B cell (primary cell): ENCODE measurements at regions not wholly inside any gene's neighbourhood (a gene's known extent, or its start where the extent isn't known, plus 50 kb on each side); places are given as distances from the start of the nearest gene placed in this dataset.

Source experiments
- ATAC-seq: fragments of 200-7000 bp; cut with Tn5 transposase; one replicate; pipeline ENCODE4 v1.10.0; 2021; ENCODE audit warnings: low read depth, mild to moderate bottlenecking, moderate number of reproducible peaks, moderate library complexity
- CTCF ChIA-PET: fragments of 350-600 bp; sonication (Branson Sonifier 250); formaldehyde crosslinking; loops from one replicate; lab custom pipeline; 2021; ENCODE audit warnings: antibody characterized with exemption, inconsistent platforms; lab: Charles Lee
- POLR2A ChIA-PET: fragments of 350-600 bp; sonication (Branson Sonifier 250); formaldehyde crosslinking; loops from one replicate; lab custom pipeline; 2021; ENCODE audit warnings: antibody characterized with exemption; lab: Charles Lee
- DNase-seq: peaks from one replicate; pipeline ENCODE4 v3.0.0; 2013
- H2AFZ ChIP-seq: 2 replicates; pipeline ENCODE4 v1.6.1; 2012; ENCODE audit warnings: mild to moderate bottlenecking, low read depth, low read length; ENCODE audit not compliant: insufficient read depth, poor library complexity, severe bottlenecking
- H3K27ac ChIP-seq, 2 donors: 1 replicate in 1 of 2; 2 replicates in 1 of 2; pipeline ENCODE4 v1.5.1; 2012 to 2013; ENCODE audit warnings: low read length in 2 of 2, mild to moderate bottlenecking in 2 of 2, moderate library complexity in 1 of 2
- H3K27me3 ChIP-seq, 4 experiments: fragments of 200-600 bp in 1 of 4; sonication (generic) in 1 of 4; replicated peaks in 1 of 4; 1 replicate in 2 of 4; 2 replicates in 2 of 4; pipeline versions ENCODE4 v1.6.1 to v1.7.0; 2013 to 2016; ENCODE audit warnings: low read length in 3 of 4, mild to moderate bottlenecking in 2 of 4, mixed read lengths in 1 of 4, moderate library complexity in 1 of 4; ENCODE audit not compliant: insufficient read depth in 4 of 4, control insufficient read depth in 3 of 4; ENCODE audit errors: control extremely low read depth in 1 of 4
- H3K36me3 ChIP-seq, 2 experiments: replicated peaks in 1 of 2; 1 replicate in 1 of 2; 2 replicates in 1 of 2; pipeline versions ENCODE4 v1.6.1 to v1.7.1; 2013; ENCODE audit warnings: low read length in 1 of 2; ENCODE audit not compliant: insufficient read depth in 2 of 2, control insufficient read depth in 1 of 2; ENCODE audit errors: control extremely low read depth in 1 of 2, extremely low read depth in 1 of 2
- H3K4me1 ChIP-seq, 2 donors: fragments of 200-600 bp in 1 of 2; sonication (generic) in 1 of 2; 1 replicate in 1 of 2; 2 replicates in 1 of 2; pipeline versions ENCODE4 v1.5.1 to v1.6.1; 2013 to 2017; ENCODE audit warnings: low read length in 2 of 2; ENCODE audit not compliant: control insufficient read depth in 2 of 2, insufficient read depth in 2 of 2
- H3K4me2 ChIP-seq: replicated peaks from 2 replicates; pipeline ENCODE3; 2012; ENCODE audit warnings: mild to moderate bottlenecking, low read depth, low read length; ENCODE audit not compliant: poor library complexity, severe bottlenecking
- H3K4me3 ChIP-seq, 5 experiments: fragments of 200-600 bp in 1 of 5; sonication (generic) in 1 of 5; 1 replicate in 3 of 5; 2 replicates in 2 of 5; pipeline versions ENCODE4 v1.5.1 to v1.7.0; 2011 to 2016; ENCODE audit warnings: low read length in 4 of 5, mild to moderate bottlenecking in 4 of 5, low read depth in 2 of 5, control low read depth in 1 of 5, moderate library complexity in 1 of 5; ENCODE audit not compliant: insufficient read depth in 1 of 5; ENCODE audit errors: control extremely low read depth in 1 of 5, extremely low read depth in 1 of 5
- H3K79me2 ChIP-seq: fragments of 200-600 bp; sonication (generic); one replicate; pipeline ENCODE4 v1.6.0; 2016; ENCODE audit warnings: low read length; ENCODE audit not compliant: control insufficient read depth, insufficient read depth
- H3K9ac ChIP-seq: fragments of 200-600 bp; sonication (generic); 2 replicates; pipeline ENCODE4 v1.6.1; 2017; ENCODE audit warnings: mild to moderate bottlenecking, low read length, moderate library complexity
- H3K9me3 ChIP-seq, 3 donors: one replicate each; pipeline versions ENCODE4 v1.6.1 to v1.7.1; 2013; ENCODE audit warnings: low read length in 2 of 3; ENCODE audit not compliant: control insufficient read depth in 2 of 3, insufficient read depth in 1 of 3; ENCODE audit errors: control extremely low read depth in 1 of 3
- H4K20me1 ChIP-seq: 2 replicates; pipeline ENCODE4 v1.6.0; 2012; ENCODE audit warnings: mild to moderate bottlenecking, low read length; ENCODE audit not compliant: insufficient read depth, control insufficient read depth, poor library complexity, severe bottlenecking
- H3K27ac Mint-ChIP-seq: one replicate; pipeline ENCODE4 v1.8.0; 2021; ENCODE audit warnings: mixed read lengths
- H3K27me3 Mint-ChIP-seq: one replicate; pipeline ENCODE4 v1.8.0; 2021; ENCODE audit warnings: mixed read lengths
- H3K4me1 Mint-ChIP-seq: one replicate; pipeline ENCODE4 v1.8.0; 2021; ENCODE audit warnings: mixed read lengths
- H3K4me3 Mint-ChIP-seq: one replicate; pipeline ENCODE4 v1.8.0; 2021; ENCODE audit warnings: mixed read lengths
- H3K9me3 Mint-ChIP-seq: one replicate; pipeline ENCODE4 v1.8.0; 2022; ENCODE audit warnings: mixed read lengths; ENCODE audit not compliant: insufficient read depth
- EZH2 ChIP-seq: IDR thresholded peaks from 2 replicates; pipeline ENCODE4 v1.6.1; 2012; ENCODE audit warnings: borderline replicate concordance, low read depth, mild to moderate bottlenecking, moderate library complexity, low read length; ENCODE audit not compliant: insufficient read depth, poor library complexity, severe bottlenecking
- WGBS: methylation state at CpG from one replicate; pipeline ENCODE4 v1.1.5; 2013; ENCODE audit warnings: missing lambda C conversion rate; ENCODE audit not compliant: insufficient coverage; 5-methylcytosine and 5-hydroxymethylcytosine counted together
- intact Hi-C: fragments of 100-400 bp; cut with micrococcal nuclease; formaldehyde crosslinking; loops from one replicate; pipeline ENCODE4 v1.10.0; 2022

DNA sequence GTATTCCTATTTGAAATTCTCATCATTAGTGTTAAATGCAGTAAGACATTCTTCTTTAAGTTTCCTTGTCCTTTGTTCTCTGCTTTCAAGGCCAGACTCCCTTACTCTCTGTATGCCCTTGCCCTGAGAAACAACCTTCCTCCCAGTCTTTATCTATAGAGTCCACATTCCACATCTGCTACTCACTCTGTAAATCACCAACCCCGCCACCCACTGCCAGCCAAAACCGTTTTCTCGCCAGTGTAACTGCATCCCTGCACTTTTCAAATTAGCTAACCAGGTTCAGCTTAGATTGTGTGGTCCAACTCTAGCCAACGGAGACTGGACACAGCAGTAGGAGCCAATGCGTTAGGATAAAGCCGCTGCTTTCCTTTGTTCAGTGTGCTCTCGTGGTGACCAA, 402.4 kb upstream of the PDZRN3 start:
- H3K4me1 Mint-ChIP-seq: no peaks in the 10 kb centered on the region
- Histone ChIP-seq H3K4me1 (no peaks in the 10 kb centered on the region), H3K27me3 (no peaks in the 10 kb centered on the region), H4K20me1 (no peaks in the 10 kb centered on the region), H3K36me3 (no peaks in the 10 kb centered on the region), H2AFZ (no peak overlapping the region), H3K79me2 (no peaks in the 10 kb centered on the region), H3K9me3 (peaks cover 0 to 3% (median 1%) of the 10 kb centered on the region in 3 donors), H3K4me3 (no peak overlapping the region), H3K4me2 (no peak overlapping the region), H3K27ac (no peak overlapping the region), H3K9ac (no peak overlapping the region)
- H3K27me3 Mint-ChIP-seq: no peaks in the 10 kb centered on the region
- H3K9me3 Mint-ChIP-seq: peaks cover 3% of the 10 kb centered on the region
- intact Hi-C loops: no loop called here
- H3K27ac Mint-ChIP-seq: no peak overlapping the region
- ATAC-seq (no peak), DNase-seq (no peak)
- no peak for TF ChIP-seq EZH2
- no peak overlapping the region for H3K4me3 Mint-ChIP-seq
- CTCF ChIA-PET: no interaction called here
- 87% methylated on average over 7 of the region's 7 CpGs for whole genome bisulfite sequencing
- POLR2A ChIA-PET: no interaction called here

- intact Hi-C loops: no loop called here
- no peak for TF ChIP-seq EZH2
- no peaks in the 10 kb centered on the region for H3K4me1 ChIP-seq
- Mint-ChIP-seq H3K9me3 (no peaks in the 10 kb centered on the region), H3K4me3 (no peak overlapping the region), H3K27ac (no peak overlapping the region), H3K27me3 (no peaks in the 10 kb centered on the region), H3K4me1 (no peaks in the 10 kb centered on the region)
- no peaks in the 10 kb centered on the region for H3K79me2 ChIP-seq
- H3K9ac ChIP-seq: no peak overlapping the region
- CTCF ChIA-PET: no interaction called here
- POLR2A ChIA-PET: no interaction called here
- WGBS: no CpG with 5 or more reads among the region's 2 CpGs
- peaks cover 0 to 1% (median 0%) of the 10 kb centered on the region in 3 donors for H3K9me3 ChIP-seq
- H3K27me3 ChIP-seq: no peaks in the 10 kb centered on the region
- H3K27ac ChIP-seq: no peak overlapping the region
- no peaks in the 10 kb centered on the region for H3K36me3 ChIP-seq
- H4K20me1 ChIP-seq: no peaks in the 10 kb centered on the region
- ATAC-seq (no peak), DNase-seq (no peak)
- no peak overlapping the region for H3K4me3 ChIP-seq
- H3K4me2 ChIP-seq: no peak overlapping the region
- H2AFZ ChIP-seq: no peak overlapping the region
Measured at GRCh38 chr3:74023395-74023794, 398.7 kb upstream of the PDZRN3 start.
